CD4-positive, alpha-beta T cell treated with Interferon gamma for 1 hour (primary cell): ENCODE measurements at regions not wholly inside any gene's neighbourhood (a gene's known extent, or its start where the extent isn't known, plus 50 kb on each side); places are given as distances from the start of the nearest gene placed in this dataset.

Source experiments
- DNase-seq: peaks from one replicate; pipeline ENCODE4 v3.0.0-alpha.2; 2020

GRCh38 chr15:53009093-53009492 is 219.0 kb upstream of the ONECUT1 start:
- DNase-seq = no peak

- DNase-seq = no peak
Observed at GRCh38 chr15:53000409-53000808, 210.3 kb upstream of the ONECUT1 start.

GRCh38 chr15:52997123-52997522 is 207.0 kb upstream of the ONECUT1 start:
- no peak for DNase-seq

GRCh38 chr15:52994290-52994689 is 204.2 kb upstream of the ONECUT1 start:
- no peak for DNase-seq

GRCh38 chr15:52984507-52984906 is 194.4 kb upstream of the ONECUT1 start:
- no peak for DNase-seq

GRCh38 chr15:52980446-52980845 is 190.3 kb upstream of the ONECUT1 start:
- no peak for DNase-seq

GRCh38 chr15:52976516-52977075 is 186.5 kb upstream of the ONECUT1 start:
- no peak for DNase-seq

GRCh38 chr15:52975941-52976449 is 185.9 kb upstream of the ONECUT1 start:
- no peak for DNase-seq

GRCh38 chr15:52963865-52964264 is 173.7 kb upstream of the ONECUT1 start:
- DNase-seq = no peak

- no peak for DNase-seq
Observed at GRCh38 chr15:52960283-52960682, 170.1 kb upstream of the ONECUT1 start.

GRCh38 chr15:52943746-52944145 is 153.6 kb upstream of the ONECUT1 start:
- DNase-seq = no peak

GRCh38 chr15:52936489-52936888 is 146.4 kb upstream of the ONECUT1 start:
- DNase-seq = no peak

GRCh38 chr15:52925130-52925529 is 135.0 kb upstream of the ONECUT1 start:
- DNase-seq = no peak

GRCh38 chr15:52924630-52925029 is 134.5 kb upstream of the ONECUT1 start:
- no peak for DNase-seq

- DNase-seq = no peak
Observed at GRCh38 chr15:52923626-52924025, 133.5 kb upstream of the ONECUT1 start.

- no peak for DNase-seq
Observed at GRCh38 chr15:52922871-52923270, 132.7 kb upstream of the ONECUT1 start.

GRCh38 chr15:52912172-52912571 is 122.0 kb upstream of the ONECUT1 start:
- no peak for DNase-seq

- no peak for DNase-seq
Observed at GRCh38 chr15:52893338-52893737, 103.2 kb upstream of the ONECUT1 start.

- DNase-seq = no peak
Observed at GRCh38 chr15:52879904-52880303, 89.8 kb upstream of the ONECUT1 start.

GRCh38 chr15:52879145-52879544 is 89.0 kb upstream of the ONECUT1 start:
- no peak for DNase-seq

GRCh38 chr15:52876991-52877663 is 87.0 kb upstream of the ONECUT1 start:
- DNase-seq = no peak

- DNase-seq = no peak
Observed at GRCh38 chr15:52872036-52872818, 82.1 kb upstream of the ONECUT1 start.

GRCh38 chr15:52870015-52870414 is 79.9 kb upstream of the ONECUT1 start:
- no peak for DNase-seq

GRCh38 chr15:52866698-52867097 is 76.6 kb upstream of the ONECUT1 start:
- DNase-seq = no peak
